ENCODE measurements at regions not wholly inside any gene's neighbourhood (a gene's known extent, or its start where the extent isn't known, plus 50 kb on each side); places are given as distances from the start of the nearest gene placed in this dataset.

- Histone ChIP-seq H3K79me1 (ENCODE audit: low read length) (no peaks in the 10 kb centered on the region), H3K27ac (ENCODE audit: low read depth, low read length) (no peak overlapping the region), H3K4me1 (ENCODE audit: control insufficient read depth, low read depth, low read length) (no peaks in the 10 kb centered on the region), H3K56ac (ENCODE audit: low read length) (no peak overlapping the region), H3K79me2 (ENCODE audit: control insufficient read depth, insufficient read depth, low read length) (no peaks in the 10 kb centered on the region), H4K8ac (ENCODE audit: low read depth, low read length) (no peak overlapping the region), H3K36me3 (ENCODE audit: control insufficient read depth, insufficient read depth, low read length) (no peaks in the 10 kb centered on the region), H4K5ac (ENCODE audit: low read length) (no peak overlapping the region), H2AK5ac (ENCODE audit: low read length) (no peak overlapping the region), H3K9ac (ENCODE audit: low read length) (no peak overlapping the region), H3K23ac (ENCODE audit: low read length) (no peak overlapping the region), H3K18ac (ENCODE audit: low read length) (no peak overlapping the region), H2BK15ac (replicated peaks; ENCODE audit: low read depth) (no peak overlapping the region), H2BK120ac (ENCODE audit: low read depth, low read length) (no peak overlapping the region), H2BK5ac (ENCODE audit: low read length) (no peak overlapping the region), H3K4me2 (ENCODE audit: low read length) (no peak overlapping the region), H3K27me3 (ENCODE audit: insufficient read depth, low read length, poor library complexity) (no peaks in the 10 kb centered on the region), H3K4me3 (ENCODE audit: low read length) (no peak overlapping the region), H3K4ac (ENCODE audit: low read depth, low read length) (no peak overlapping the region)
- WGBS (ENCODE audit: extremely low coverage, insufficient coverage, low lambda C conversion rate) = no CpG with 5 or more reads among the region's 7 CpGs
- DNase-seq = no peak
These were observed 99.6 kb downstream of the KCNF1 start for GRCh38 chr2:11011359-11011758.

GRCh38 chr2:11012131-11012693 is 100.5 kb downstream of the KCNF1 start:
- Histone ChIP-seq H3K79me2 (ENCODE audit: control insufficient read depth, insufficient read depth, low read length) (no peaks in the 10 kb centered on the region), H2BK120ac (ENCODE audit: low read depth, low read length) (no peak overlapping the region), H3K18ac (ENCODE audit: low read length) (no peak overlapping the region), H3K4ac (ENCODE audit: low read depth, low read length) (no peak overlapping the region), H3K4me2 (ENCODE audit: low read length) (no peak overlapping the region), H4K8ac (ENCODE audit: low read depth, low read length) (no peak overlapping the region), H3K36me3 (ENCODE audit: control insufficient read depth, insufficient read depth, low read length) (no peaks in the 10 kb centered on the region), H3K23ac (ENCODE audit: low read length) (no peak overlapping the region), H2BK15ac (replicated peaks; ENCODE audit: low read depth) (no peak overlapping the region), H4K5ac (ENCODE audit: low read length) (no peak overlapping the region), H3K56ac (ENCODE audit: low read length) (no peak overlapping the region), H3K27me3 (ENCODE audit: insufficient read depth, low read length, poor library complexity) (no peaks in the 10 kb centered on the region), H3K4me1 (ENCODE audit: control insufficient read depth, low read depth, low read length) (no peaks in the 10 kb centered on the region), H3K27ac (ENCODE audit: low read depth, low read length) (no peak overlapping the region), H2BK5ac (ENCODE audit: low read length) (no peak overlapping the region), H3K79me1 (ENCODE audit: low read length) (no peaks in the 10 kb centered on the region), H2AK5ac (ENCODE audit: low read length) (no peak overlapping the region), H3K9ac (ENCODE audit: low read length) (no peak overlapping the region), H3K4me3 (ENCODE audit: low read length) (no peak overlapping the region)
- WGBS (ENCODE audit: extremely low coverage, insufficient coverage, low lambda C conversion rate) = no CpG with 5 or more reads among the region's 6 CpGs
- no peak for DNase-seq

- WGBS (ENCODE audit: extremely low coverage, insufficient coverage, low lambda C conversion rate) = no CpG with 5 or more reads among the region's 6 CpGs
- Histone ChIP-seq H3K4ac (ENCODE audit: low read depth, low read length) (no peak overlapping the region), H4K5ac (ENCODE audit: low read length) (no peak overlapping the region), H3K4me1 (ENCODE audit: control insufficient read depth, low read depth, low read length) (no peaks in the 10 kb centered on the region), H2AK5ac (ENCODE audit: low read length) (no peak overlapping the region), H2BK120ac (ENCODE audit: low read depth, low read length) (no peak overlapping the region), H3K36me3 (ENCODE audit: control insufficient read depth, insufficient read depth, low read length) (no peaks in the 10 kb centered on the region), H3K56ac (ENCODE audit: low read length) (no peak overlapping the region), H2BK15ac (replicated peaks; ENCODE audit: low read depth) (no peak overlapping the region), H3K4me3 (ENCODE audit: low read length) (no peak overlapping the region), H3K4me2 (ENCODE audit: low read length) (no peak overlapping the region), H3K27me3 (ENCODE audit: insufficient read depth, low read length, poor library complexity) (no peaks in the 10 kb centered on the region), H3K79me2 (ENCODE audit: control insufficient read depth, insufficient read depth, low read length) (no peaks in the 10 kb centered on the region), H2BK5ac (ENCODE audit: low read length) (no peak overlapping the region), H3K23ac (ENCODE audit: low read length) (no peak overlapping the region), H3K79me1 (ENCODE audit: low read length) (no peaks in the 10 kb centered on the region), H4K8ac (ENCODE audit: low read depth, low read length) (no peak overlapping the region), H3K18ac (ENCODE audit: low read length) (no peak overlapping the region), H3K27ac (ENCODE audit: low read depth, low read length) (no peak overlapping the region), H3K9ac (ENCODE audit: low read length) (no peak overlapping the region)
- no peak for DNase-seq
These were observed 101.5 kb downstream of the KCNF1 start for GRCh38 chr2:11013196-11013595.

GRCh38 chr2:11014026-11014425 is 102.3 kb downstream of the KCNF1 start:
- H3K9ac ChIP-seq (ENCODE audit: low read length) = no peak overlapping the region
- no CpG with 5 or more reads among the region's 4 CpGs for WGBS (ENCODE audit: extremely low coverage, insufficient coverage, low lambda C conversion rate)

GRCh38 chr2:11016735-11017388 is 105.1 kb downstream of the KCNF1 start:
- Histone ChIP-seq H3K36me3 (ENCODE audit: control insufficient read depth, insufficient read depth, low read length) (no peaks in the 10 kb centered on the region), H3K18ac (ENCODE audit: low read length) (no peak overlapping the region), H2BK120ac (ENCODE audit: low read depth, low read length) (no peak overlapping the region), H3K4me3 (ENCODE audit: low read length) (no peak overlapping the region), H3K79me2 (ENCODE audit: control insufficient read depth, insufficient read depth, low read length) (no peaks in the 10 kb centered on the region), H4K5ac (ENCODE audit: low read length) (no peak overlapping the region), H4K8ac (ENCODE audit: low read depth, low read length) (no peak overlapping the region), H3K79me1 (ENCODE audit: low read length) (no peaks in the 10 kb centered on the region), H3K9ac (ENCODE audit: low read length) (no peak overlapping the region), H3K4me1 (ENCODE audit: control insufficient read depth, low read depth, low read length) (no peaks in the 10 kb centered on the region), H3K4me2 (ENCODE audit: low read length) (no peak overlapping the region), H3K23ac (ENCODE audit: low read length) (no peak overlapping the region), H2AK5ac (ENCODE audit: low read length) (no peak overlapping the region), H2BK5ac (ENCODE audit: low read length) (no peak overlapping the region), H3K27me3 (ENCODE audit: insufficient read depth, low read length, poor library complexity) (no peaks in the 10 kb centered on the region), H3K27ac (ENCODE audit: low read depth, low read length) (no peak overlapping the region), H3K56ac (ENCODE audit: low read length) (no peak overlapping the region), H2BK15ac (replicated peaks; ENCODE audit: low read depth) (no peak overlapping the region), H3K4ac (ENCODE audit: low read depth, low read length) (no peak overlapping the region)
- no peak for DNase-seq
- WGBS (ENCODE audit: extremely low coverage, insufficient coverage, low lambda C conversion rate) = no CpG with 5 or more reads among the region's 7 CpGs

More at GRCh38 chr2:11014026-11014425, 102.3 kb downstream of the KCNF1 start:
- Histone ChIP-seq H3K4me3 (ENCODE audit: low read length) (no peak overlapping the region), H3K23ac (ENCODE audit: low read length) (no peak overlapping the region), H3K4me1 (ENCODE audit: control insufficient read depth, low read depth, low read length) (no peaks in the 10 kb centered on the region), H2BK15ac (replicated peaks; ENCODE audit: low read depth) (no peak overlapping the region), H3K4ac (ENCODE audit: low read depth, low read length) (no peak overlapping the region), H3K4me2 (ENCODE audit: low read length) (no peak overlapping the region), H2BK120ac (ENCODE audit: low read depth, low read length) (no peak overlapping the region), H3K36me3 (ENCODE audit: control insufficient read depth, insufficient read depth, low read length) (no peaks in the 10 kb centered on the region), H4K8ac (ENCODE audit: low read depth, low read length) (no peak overlapping the region), H3K79me1 (ENCODE audit: low read length) (no peaks in the 10 kb centered on the region), H3K27ac (ENCODE audit: low read depth, low read length) (no peak overlapping the region), H3K79me2 (ENCODE audit: control insufficient read depth, insufficient read depth, low read length) (no peaks in the 10 kb centered on the region), H2BK5ac (ENCODE audit: low read length) (no peak overlapping the region), H3K56ac (ENCODE audit: low read length) (no peak overlapping the region), H2AK5ac (ENCODE audit: low read length) (no peak overlapping the region), H3K18ac (ENCODE audit: low read length) (no peak overlapping the region), H4K5ac (ENCODE audit: low read length) (no peak overlapping the region), H3K27me3 (ENCODE audit: insufficient read depth, low read length, poor library complexity) (no peaks in the 10 kb centered on the region)
- DNase-seq = no peak

- H3K36me3 ChIP-seq (ENCODE audit: control insufficient read depth, insufficient read depth, low read length) = no peaks in the 10 kb centered on the region
- no peaks in the 10 kb centered on the region for H3K79me2 ChIP-seq (ENCODE audit: control insufficient read depth, insufficient read depth, low read length)
- no peak overlapping the region for H3K18ac ChIP-seq (ENCODE audit: low read length)
- DNase-seq = no peak
- H2BK5ac ChIP-seq (ENCODE audit: low read length) = no peak overlapping the region
- no peaks in the 10 kb centered on the region for H3K27me3 ChIP-seq (ENCODE audit: insufficient read depth, low read length, poor library complexity)
- no peak overlapping the region for H3K23ac ChIP-seq (ENCODE audit: low read length)
- no peak overlapping the region for H2AK5ac ChIP-seq (ENCODE audit: low read length)
- no peak overlapping the region for H3K27ac ChIP-seq (ENCODE audit: low read depth, low read length)
- WGBS (ENCODE audit: extremely low coverage, insufficient coverage, low lambda C conversion rate) = no CpG with 5 or more reads among the region's 8 CpGs
- H2BK120ac ChIP-seq (ENCODE audit: low read depth, low read length) = no peak overlapping the region
- H3K4ac ChIP-seq (ENCODE audit: low read depth, low read length) = no peak overlapping the region
- no peaks in the 10 kb centered on the region for H3K79me1 ChIP-seq (ENCODE audit: low read length)
- H2BK15ac ChIP-seq (replicated peaks; ENCODE audit: low read depth) = no peak overlapping the region
- H3K9ac ChIP-seq (ENCODE audit: low read length) = no peak overlapping the region
- no peak overlapping the region for H4K5ac ChIP-seq (ENCODE audit: low read length)
- H3K56ac ChIP-seq (ENCODE audit: low read length) = no peak overlapping the region
- H4K8ac ChIP-seq (ENCODE audit: low read depth, low read length) = no peak overlapping the region
- H3K4me3 ChIP-seq (ENCODE audit: low read length) = no peak overlapping the region
- H3K4me1 ChIP-seq (ENCODE audit: control insufficient read depth, low read depth, low read length) = no peaks in the 10 kb centered on the region
- no peak overlapping the region for H3K4me2 ChIP-seq (ENCODE audit: low read length)
These were observed 106.2 kb downstream of the KCNF1 start for GRCh38 chr2:11017921-11018320.
